ENCODE measurements at regions not wholly inside any gene's neighbourhood (a gene's known extent, or its start where the extent isn't known, plus 50 kb on each side); places are given as distances from the start of the nearest gene placed in this dataset.

- no peaks in the 10 kb centered on the region for H3K9me3 ChIP-seq (ENCODE audit: control extremely low read depth in 1 of 3, control insufficient read depth in 2 of 3, insufficient read depth in 1 of 3, low read length in 2 of 3)
- H3K4me1 Mint-ChIP-seq: no peaks in the 10 kb centered on the region
- H2AFZ ChIP-seq (ENCODE audit: insufficient read depth, low read depth, low read length, poor library complexity, severe bottlenecking): no peak overlapping the region
- no peak overlapping the region for H3K9ac ChIP-seq (ENCODE audit: low read length)
- intact Hi-C loops (cut with micrococcal nuclease): no loop called here
- H3K27ac Mint-ChIP-seq: no peak overlapping the region
- no peaks in the 10 kb centered on the region for H4K20me1 ChIP-seq (ENCODE audit: control insufficient read depth, insufficient read depth, low read length, poor library complexity, severe bottlenecking)
- no peaks in the 10 kb centered on the region for H3K27me3 ChIP-seq (replicated peaks in 1 of 4; ENCODE audit: control extremely low read depth in 1 of 4, control insufficient read depth in 3 of 4, insufficient read depth in 4 of 4, low read length in 3 of 4)
- peaks cover 2% of the 10 kb centered on the region for H3K9me3 Mint-ChIP-seq (ENCODE audit: insufficient read depth)
- no peak overlapping the region for H3K4me3 ChIP-seq (ENCODE audit: control extremely low read depth in 1 of 5, extremely low read depth in 1 of 5, insufficient read depth in 1 of 5, low read depth in 2 of 5, low read length in 4 of 5)
- WGBS (ENCODE audit: insufficient coverage): 100% methylated on average over 2 of the region's 2 CpGs
- DNase-seq: no peak
- H3K4me2 ChIP-seq (replicated peaks; ENCODE audit: low read depth, low read length, poor library complexity, severe bottlenecking): no peak overlapping the region
- no peaks in the 10 kb centered on the region for H3K79me2 ChIP-seq (ENCODE audit: control insufficient read depth, insufficient read depth, low read length)
- H3K27ac ChIP-seq (ENCODE audit: low read length in 2 of 2): no peak overlapping the region
- TF ChIP-seq EZH2 (IDR thresholded peaks at IDR 0.05; ENCODE audit: borderline replicate concordance, insufficient read depth, low read depth, low read length, poor library complexity, severe bottlenecking) (no peak), CTCF (IDR thresholded peaks at IDR 0.05) (no peak)
- H3K36me3 ChIP-seq (replicated peaks in 1 of 2; ENCODE audit: control extremely low read depth in 1 of 2, control insufficient read depth in 1 of 2, extremely low read depth in 1 of 2, insufficient read depth in 2 of 2, low read length in 1 of 2): no peaks in the 10 kb centered on the region
- H3K27me3 Mint-ChIP-seq: no peaks in the 10 kb centered on the region
- POLR2A ChIA-PET: no interaction called here
- CTCF ChIA-PET: no interaction called here
- no peak for ATAC-seq (ENCODE audit: low read depth)
- H3K4me3 Mint-ChIP-seq: no peak overlapping the region
- no peaks in the 10 kb centered on the region for H3K4me1 ChIP-seq (ENCODE audit: control insufficient read depth in 2 of 2, insufficient read depth in 2 of 2, low read length in 2 of 2)
Measured at GRCh38 chr5:113984928-113985327, 376.9 kb upstream of the KCNN2 start.

GRCh38 chr5:113985505-113985904 lies 376.4 kb upstream of the KCNN2 start:
- no peak overlapping the region for H3K27ac Mint-ChIP-seq
- POLR2A ChIA-PET: no interaction called here
- DNase-seq (no peak), ATAC-seq (ENCODE audit: low read depth) (no peak)
- Histone ChIP-seq H3K27me3 (replicated peaks in 1 of 4; ENCODE audit: control extremely low read depth in 1 of 4, control insufficient read depth in 3 of 4, insufficient read depth in 4 of 4, low read length in 3 of 4) (no peaks in the 10 kb centered on the region), H3K27ac (ENCODE audit: low read length in 2 of 2) (no peak overlapping the region), H3K36me3 (replicated peaks in 1 of 2; ENCODE audit: control extremely low read depth in 1 of 2, control insufficient read depth in 1 of 2, extremely low read depth in 1 of 2, insufficient read depth in 2 of 2, low read length in 1 of 2) (no peaks in the 10 kb centered on the region), H3K79me2 (ENCODE audit: control insufficient read depth, insufficient read depth, low read length) (no peaks in the 10 kb centered on the region), H4K20me1 (ENCODE audit: control insufficient read depth, insufficient read depth, low read length, poor library complexity, severe bottlenecking) (no peaks in the 10 kb centered on the region), H3K9me3 (ENCODE audit: control extremely low read depth in 1 of 3, control insufficient read depth in 2 of 3, insufficient read depth in 1 of 3, low read length in 2 of 3) (no peaks in the 10 kb centered on the region), H2AFZ (ENCODE audit: insufficient read depth, low read depth, low read length, poor library complexity, severe bottlenecking) (no peak overlapping the region), H3K9ac (ENCODE audit: low read length) (no peak overlapping the region), H3K4me1 (ENCODE audit: control insufficient read depth in 2 of 2, insufficient read depth in 2 of 2, low read length in 2 of 2) (no peaks in the 10 kb centered on the region), H3K4me2 (replicated peaks; ENCODE audit: low read depth, low read length, poor library complexity, severe bottlenecking) (no peak overlapping the region), H3K4me3 (ENCODE audit: control extremely low read depth in 1 of 5, extremely low read depth in 1 of 5, insufficient read depth in 1 of 5, low read depth in 2 of 5, low read length in 4 of 5) (no peak overlapping the region)
- TF ChIP-seq EZH2 (IDR thresholded peaks at IDR 0.05; ENCODE audit: borderline replicate concordance, insufficient read depth, low read depth, low read length, poor library complexity, severe bottlenecking): no peak
- TF ChIP-seq CTCF (IDR thresholded peaks at IDR 0.05): no peak
- no peaks in the 10 kb centered on the region for H3K27me3 Mint-ChIP-seq
- H3K4me1 Mint-ChIP-seq: no peaks in the 10 kb centered on the region
- peaks cover 2% of the 10 kb centered on the region for H3K9me3 Mint-ChIP-seq (ENCODE audit: insufficient read depth)
- no CpG with 5 or more reads among the region's 4 CpGs for WGBS (ENCODE audit: insufficient coverage)
- H3K4me3 Mint-ChIP-seq: no peak overlapping the region
- CTCF ChIA-PET: no interaction called here
- intact Hi-C loops (cut with micrococcal nuclease): no loop called here

Data from B cell (primary cell).